ENCODE measurements at regions not wholly inside any gene's neighbourhood (a gene's known extent, or its start where the extent isn't known, plus 50 kb on each side); places are given as distances from the start of the nearest gene placed in this dataset.
"Not testable (repeated sequence)": the region's sequence is repeated elsewhere in the genome, so short reads cannot be mapped to it uniquely, and the experiment has no call there.

DNA sequence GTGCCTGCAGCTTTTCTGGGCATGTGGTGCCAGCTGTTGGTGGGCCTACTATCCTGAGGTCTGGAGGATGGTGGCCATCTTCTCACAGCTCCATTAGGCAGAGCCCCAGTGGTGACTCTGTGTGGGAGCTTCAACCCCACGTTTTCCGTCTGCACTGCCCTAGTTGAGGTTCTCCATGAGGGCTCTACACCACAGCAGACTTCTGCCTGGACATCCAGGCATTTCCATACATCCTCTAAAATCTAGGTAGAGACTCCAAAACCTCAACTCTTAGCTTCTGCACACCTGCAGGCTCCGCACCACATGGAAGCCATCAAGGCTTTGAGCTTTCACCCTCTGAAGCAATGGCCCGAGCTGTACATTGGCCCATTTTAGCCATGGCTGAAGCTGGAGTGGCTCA lies 153.3 kb upstream of the PGRMC2 start:
- ATAC-seq: no peak

DNA sequence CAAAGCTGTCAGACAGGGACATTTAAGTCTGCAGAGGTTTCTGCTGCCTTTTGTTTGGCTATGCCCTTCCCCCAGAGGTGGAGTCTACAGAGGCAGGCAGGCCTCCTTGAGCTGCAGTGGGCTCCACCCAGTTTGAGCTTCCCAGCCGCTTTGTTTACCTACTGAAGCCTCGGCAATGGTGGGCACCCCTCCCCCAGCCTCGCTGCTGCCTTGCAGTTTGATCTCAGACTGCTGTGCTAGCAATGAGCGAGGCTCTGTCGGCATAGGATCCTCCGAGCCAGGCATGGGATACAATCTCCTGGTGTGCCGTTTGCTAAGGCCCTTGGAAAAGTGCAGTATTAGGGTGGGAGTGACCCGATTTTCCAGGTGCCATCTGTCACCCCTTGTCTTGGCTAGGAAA lies 149.4 kb upstream of the PGRMC2 start:
- ATAC-seq: not testable (repeated sequence)

DNA sequence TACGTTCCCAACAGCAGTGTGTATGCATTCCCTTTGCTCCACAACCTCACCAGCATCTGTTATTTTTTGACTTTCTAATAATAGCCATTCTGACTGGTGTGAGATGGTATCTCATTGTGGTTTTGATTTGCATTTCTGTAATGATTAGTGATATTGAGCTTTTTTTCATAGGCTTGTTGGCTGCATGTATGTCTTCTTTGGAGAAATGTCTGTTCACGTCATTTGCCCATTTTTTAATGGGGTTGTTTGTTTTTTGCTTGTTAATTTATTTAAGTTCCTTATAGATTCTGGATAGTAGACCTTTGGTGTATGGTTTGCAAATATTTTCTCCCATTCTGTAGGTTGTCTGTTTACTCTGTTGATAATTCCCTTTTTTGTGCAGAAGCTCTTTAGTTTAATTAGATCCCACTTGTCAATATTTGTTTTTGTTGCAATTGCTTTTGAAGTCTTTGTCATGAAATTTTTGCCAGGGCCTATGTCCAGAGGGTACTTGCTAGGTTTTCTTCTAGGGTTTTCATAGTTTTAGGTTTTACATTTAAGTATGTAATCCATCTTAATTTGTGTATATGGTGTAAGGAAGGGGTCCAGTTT lies 141.5 kb upstream of the PGRMC2 start:
- ATAC-seq: not testable (repeated sequence)

DNA sequence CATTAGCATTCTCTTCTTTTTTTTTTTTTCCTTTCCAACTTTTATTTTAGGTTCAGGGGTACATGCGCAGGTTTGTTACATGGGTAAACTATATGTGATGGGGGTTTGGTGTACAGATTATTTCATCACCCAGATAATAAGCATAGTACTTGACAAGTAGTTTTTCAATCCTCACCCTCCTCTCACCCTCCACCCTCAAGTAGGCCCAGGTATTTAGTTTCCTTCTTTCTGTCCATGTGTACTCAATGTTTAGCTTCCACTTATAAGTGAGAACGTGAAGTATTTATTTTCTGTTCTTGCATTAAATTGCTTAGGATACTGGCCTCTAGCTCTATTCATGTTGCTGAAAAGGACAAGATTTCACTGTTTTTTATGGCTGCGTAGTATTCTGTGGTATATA lies 140.8 kb upstream of the PGRMC2 start:
- ATAC-seq: no peak

DNA sequence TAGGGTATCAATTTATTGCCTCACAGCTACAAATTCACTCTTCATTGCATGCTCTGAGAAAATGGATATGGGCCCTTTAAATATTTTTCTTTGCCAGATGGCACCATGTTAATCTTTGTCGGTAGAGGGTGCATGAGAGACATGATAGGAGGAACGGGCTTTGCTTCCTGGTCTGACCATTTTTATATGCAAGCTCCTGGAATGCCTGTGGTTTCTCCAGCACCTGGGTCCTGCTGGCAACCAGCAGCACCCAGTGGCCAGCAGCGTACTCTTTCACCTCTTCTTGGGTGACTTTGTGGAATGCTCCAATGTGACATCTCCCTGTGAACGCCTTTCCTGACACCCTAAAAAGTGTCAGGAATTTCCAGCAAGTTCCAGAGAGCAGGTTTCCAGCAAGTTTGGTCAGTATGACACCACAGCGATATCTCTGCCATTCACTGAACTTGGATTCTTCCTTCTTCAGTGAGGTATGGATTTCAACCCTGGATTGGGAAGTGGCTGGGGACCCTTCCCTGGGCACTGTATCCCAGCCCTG lies 140.3 kb upstream of the PGRMC2 start:
- ATAC-seq: peak; percentile 90

DNA sequence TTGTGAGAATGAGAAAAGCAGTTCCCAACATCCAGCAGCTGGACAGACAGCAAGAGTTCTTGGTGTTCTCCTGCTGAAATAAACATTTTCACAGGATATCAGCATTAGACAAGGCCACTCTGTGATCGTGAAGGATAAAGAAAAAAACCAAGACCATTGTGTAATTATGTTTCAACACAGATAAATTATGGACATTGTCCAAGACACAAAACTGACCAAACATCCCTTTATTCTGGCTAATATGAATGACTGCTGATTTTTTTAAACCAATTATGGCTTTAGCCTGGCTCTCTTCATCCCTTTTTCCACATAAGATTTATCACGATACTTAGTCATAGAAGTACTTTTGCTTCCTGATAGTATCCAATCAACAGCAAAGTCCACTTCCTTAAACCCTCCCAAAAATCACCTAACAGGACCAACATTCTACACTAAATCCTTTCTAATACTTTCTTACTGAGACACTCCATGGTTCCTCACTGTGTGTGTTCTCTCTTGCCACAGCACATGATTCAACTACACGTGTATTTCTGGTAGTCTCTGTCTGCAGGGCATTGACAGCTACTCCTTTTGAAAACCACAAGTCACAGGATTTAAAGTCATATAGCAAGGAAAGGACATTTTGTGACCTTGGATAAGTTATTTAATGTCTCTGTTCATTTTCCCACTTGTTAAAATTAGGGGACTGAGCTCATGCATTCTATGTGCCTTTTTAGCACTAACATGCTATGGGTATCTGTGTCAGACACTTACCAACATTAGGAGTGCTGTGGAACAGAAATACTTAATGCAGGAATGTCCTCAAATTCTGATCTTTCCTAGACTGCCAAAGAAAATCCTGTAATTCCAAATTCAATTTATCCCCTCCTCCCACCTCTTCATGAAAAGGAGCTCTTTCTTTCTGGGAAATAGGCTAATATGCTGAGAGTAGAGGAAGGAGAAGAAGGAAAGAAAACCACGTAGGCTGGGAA lies 137.2 kb upstream of the PGRMC2 start:
- peak; percentile 94 for ATAC-seq

DNA sequence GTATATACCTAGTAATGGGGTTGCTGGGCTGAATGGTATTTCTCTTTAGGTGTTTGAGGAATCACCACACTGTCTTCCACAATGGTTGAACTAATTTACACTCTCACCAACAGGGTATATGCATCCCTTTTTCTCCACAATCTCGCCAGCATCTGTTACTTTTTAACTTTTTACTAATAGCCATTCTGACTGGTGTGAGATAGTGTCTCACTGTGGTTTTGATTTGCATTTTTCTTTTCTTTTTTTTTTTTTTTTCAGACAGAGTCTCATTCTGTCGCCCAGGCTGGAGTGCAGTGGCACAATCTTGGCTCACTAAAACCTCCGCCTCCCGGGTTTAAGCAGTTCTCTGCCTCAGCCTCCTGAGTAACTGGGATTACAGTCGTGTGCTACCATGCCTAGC lies 134.7 kb upstream of the PGRMC2 start:
- ATAC-seq: not testable (repeated sequence)

DNA sequence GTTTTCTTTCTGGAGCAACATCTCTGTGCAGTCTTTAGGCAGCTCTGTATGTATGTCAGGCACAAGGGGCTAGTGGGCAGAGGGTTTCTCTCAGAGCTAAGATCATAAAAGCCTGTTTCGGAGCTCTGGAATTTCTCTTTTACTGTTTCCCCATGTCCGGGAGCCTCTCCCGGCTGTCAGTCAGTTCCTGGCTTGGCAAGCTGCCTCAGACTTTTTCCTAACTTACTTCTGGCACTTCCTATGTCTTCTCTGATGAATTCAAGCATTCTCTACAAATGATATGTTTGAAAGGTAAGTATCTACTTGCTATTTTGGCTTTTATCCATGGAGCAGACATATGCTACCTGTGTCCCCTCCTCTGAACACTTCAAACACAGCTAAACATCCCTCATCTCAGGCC lies 129.3 kb upstream of the PGRMC2 start:
- no peak for ATAC-seq

DNA sequence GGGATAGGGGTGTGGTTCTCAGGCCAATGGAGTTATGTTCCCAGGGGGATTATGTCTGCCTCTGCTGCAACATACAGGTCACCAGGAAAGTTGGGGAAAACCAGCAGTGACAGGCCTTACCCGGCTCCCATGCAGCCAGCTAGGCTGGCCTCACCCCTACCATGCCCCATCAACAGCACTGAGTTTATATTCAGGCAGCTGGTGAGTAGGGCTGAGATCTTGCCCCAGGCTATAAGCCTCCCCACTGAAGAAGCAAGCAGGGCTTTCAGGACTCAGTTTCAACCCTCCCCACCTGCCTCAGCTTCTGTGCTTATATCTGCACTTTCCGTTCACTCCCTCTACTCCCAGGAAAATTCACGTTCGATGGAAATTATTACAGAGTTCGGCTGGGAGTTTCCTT lies 122.4 kb upstream of the PGRMC2 start:
- ATAC-seq: no peak

DNA sequence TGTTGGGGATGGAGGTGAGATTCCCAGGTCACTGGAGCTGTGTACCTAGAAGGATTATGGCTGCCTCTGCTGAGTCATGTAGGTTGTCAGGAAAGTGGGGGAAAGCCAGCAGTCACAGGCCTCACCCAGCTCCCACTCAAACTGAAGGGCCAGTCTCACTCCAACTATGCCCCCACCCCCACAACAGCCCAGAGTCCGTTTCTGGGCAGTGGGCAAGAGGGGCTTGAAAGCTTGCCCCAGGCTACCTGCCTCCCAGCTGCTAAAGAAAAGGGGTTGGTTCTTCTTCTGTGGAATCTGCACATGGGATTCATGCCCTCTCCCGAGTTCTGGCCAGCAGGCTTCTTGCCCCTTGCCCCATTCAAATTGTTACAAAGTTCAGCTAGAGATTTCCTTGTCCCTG lies 116.0 kb upstream of the PGRMC2 start:
- ATAC-seq: no peak

DNA sequence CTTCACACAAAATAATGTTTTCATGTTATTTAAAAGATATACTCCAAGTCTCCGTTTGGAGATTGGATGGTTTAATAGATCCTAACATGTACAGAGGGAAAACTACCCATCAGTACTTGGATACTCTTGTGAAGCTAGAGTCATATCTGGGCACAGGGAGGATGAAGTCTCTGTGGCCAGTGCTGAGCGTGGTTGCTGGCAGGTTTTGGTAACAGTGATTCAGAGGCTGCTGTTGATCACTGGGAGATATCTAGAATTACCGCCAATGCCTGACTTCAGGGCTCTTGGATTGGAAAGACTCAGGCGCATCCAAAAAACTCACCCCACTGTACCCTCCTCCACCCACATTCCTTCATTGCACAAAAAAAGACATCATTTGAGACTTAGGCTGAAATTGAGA lies 107.2 kb upstream of the PGRMC2 start:
- ATAC-seq: no peak

DNA sequence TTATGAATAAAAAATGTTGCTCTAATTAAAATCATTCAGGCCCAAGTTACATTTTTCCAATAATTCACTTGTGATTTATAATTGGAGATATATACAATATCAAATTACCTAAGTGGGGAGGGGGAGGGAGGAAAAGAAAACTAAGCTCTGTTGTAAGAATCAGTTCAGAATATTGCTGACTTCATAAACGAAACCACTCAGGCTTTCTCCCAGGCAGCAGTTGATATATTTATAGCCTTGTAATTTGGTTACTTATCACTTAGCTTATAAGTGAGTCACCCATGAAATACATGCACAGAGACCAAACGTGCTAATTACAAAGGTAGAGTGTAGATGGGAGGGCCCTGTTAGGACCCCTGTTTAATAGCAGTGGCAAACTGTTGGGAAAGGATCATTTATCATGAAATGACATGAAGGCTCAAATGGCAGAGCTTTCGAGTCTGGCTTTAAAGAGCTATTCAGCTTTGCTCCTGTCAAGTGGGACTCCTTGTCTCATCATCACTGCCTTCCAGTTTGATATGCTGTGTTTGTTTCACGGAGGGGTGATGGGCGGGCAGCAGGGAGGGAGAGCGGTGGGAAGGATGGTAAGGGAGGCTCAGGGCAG lies 105.6 kb upstream of the PGRMC2 start:
- ATAC-seq: no peak

DNA sequence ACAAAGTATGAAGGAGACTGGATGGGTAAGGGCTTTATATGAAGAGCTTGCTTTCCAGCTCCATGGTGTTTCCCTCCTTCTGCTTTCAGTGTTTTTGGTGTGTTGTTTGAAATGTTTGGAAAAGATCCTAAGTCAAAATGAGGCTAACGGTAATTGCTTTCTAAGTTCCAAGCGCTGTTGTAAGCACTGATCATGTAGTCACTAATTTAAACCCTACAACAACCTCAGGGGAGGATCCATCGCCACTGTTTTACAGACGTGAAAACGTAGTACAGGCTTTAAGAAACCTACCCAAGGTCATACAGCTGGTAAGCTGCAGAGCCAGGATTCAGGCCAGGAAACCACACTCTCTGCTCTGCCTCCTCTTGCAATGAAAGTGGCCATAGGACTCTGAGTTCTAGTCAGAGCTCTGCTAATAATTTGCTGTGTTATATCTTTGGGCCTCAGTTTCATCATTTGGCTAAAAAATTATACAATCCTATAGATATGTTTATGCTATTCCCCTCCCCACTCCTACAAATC lies 102.9 kb upstream of the PGRMC2 start:
- ATAC-seq: no peak

DNA sequence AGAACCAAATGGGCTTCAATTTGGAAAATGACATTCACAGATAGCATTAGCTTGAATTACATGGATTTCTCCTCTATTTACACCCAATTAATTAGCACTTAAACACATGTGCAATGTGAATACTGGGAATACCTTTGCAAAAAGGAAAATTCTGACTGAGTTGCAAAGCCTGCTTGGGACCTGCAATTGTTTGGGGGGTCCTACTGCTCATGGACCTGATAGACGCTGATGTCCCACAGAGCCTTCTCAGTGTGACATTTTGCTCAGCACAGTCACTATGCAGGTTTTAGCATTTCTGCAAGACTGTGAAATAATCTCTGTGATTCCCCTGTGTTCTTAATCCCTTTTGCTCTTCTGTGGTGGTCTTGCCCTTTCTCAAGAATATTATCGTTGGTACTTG lies 101.2 kb upstream of the PGRMC2 start:
- ATAC-seq: no peak

DNA sequence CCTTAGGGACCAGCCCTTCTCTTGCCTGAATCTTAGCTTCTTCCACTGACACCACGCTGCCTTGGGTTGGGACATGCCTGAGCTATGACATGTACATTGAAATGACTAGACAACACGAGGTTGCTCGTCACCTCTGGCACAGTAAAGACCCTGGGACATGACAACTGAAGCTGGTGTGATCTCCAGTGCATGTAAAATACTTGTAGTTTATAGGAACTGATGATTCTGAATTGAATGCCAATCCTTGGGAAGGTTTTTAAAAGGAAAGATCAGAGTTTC lies 100.7 kb upstream of the PGRMC2 start:
- peak; percentile 40 for ATAC-seq

DNA sequence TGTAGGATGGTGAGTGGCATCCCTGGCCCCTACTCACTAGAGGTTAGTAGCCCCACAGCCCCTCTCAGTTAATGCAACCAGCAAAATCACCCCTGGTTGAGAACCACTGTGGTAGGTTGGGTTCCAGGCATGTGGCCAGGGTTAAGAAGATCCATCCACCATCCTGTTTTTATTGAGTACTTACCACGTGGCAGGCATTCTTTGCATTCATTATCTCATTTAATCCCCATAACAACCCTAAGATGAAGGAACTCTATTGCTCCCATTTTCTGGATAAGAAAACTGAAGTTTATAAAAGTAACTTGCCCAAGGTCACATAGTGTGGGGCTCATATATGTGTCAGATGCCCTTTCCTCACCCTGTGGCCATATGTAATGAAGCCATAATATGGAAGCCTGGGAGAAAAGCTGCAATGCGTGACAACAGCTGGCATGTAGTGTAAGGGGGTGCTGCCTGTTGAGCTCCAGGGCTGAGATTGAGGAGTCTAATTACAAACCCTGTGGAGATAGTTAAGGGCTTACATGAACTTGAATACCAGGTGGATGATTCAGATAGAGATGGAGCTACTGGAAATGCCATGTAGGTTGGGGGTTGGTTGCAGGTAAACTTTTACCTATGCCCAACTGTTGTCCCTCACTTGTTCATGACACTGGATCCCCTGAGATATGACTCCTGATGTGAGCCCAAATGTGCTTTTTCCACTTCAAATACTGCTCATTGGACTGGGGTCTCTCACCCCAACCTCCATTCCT lies 100.2 kb upstream of the PGRMC2 start:
- ATAC-seq: no peak

DNA sequence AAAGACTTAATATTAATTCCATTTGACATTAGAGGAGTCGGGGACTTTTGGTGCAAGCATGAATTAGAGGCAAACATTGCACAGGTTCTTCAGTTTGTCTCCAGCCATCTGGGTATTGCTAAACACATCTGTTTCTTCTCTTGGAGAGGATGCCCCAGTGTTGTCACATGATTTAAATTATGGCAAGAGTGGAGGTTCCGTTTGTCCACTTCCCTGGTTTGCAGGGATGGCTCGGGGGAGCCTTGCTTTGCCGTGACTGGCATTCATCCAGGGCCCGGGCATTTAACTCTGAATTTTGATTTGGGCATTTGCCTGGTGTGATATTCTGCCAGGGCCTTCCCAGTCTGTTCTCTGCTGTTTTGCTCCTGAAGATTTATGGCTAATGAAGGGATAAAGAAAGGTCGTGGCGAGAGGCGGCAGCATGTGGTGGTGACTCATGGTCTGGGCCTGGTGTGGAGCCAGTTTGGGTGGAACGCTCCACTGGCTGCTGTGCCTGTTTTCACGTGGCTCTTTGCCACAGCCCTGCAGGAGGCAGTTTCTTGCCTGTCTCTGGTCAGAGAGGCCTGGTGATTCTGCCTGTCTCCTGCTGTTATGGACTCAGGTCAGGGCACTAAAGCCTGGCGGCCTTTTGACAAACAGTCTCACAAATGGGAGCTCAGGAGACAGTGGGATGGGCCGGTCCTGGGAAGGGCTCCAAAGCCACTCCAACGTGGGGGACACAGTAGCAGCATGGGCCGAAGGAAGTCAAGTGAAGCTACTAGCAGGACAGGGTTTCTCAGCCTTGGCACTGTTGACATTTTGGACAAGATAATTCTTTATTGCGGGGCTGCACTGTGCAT lies 99.4 kb upstream of the PGRMC2 start:
- peak; percentile 94 for ATAC-seq

DNA sequence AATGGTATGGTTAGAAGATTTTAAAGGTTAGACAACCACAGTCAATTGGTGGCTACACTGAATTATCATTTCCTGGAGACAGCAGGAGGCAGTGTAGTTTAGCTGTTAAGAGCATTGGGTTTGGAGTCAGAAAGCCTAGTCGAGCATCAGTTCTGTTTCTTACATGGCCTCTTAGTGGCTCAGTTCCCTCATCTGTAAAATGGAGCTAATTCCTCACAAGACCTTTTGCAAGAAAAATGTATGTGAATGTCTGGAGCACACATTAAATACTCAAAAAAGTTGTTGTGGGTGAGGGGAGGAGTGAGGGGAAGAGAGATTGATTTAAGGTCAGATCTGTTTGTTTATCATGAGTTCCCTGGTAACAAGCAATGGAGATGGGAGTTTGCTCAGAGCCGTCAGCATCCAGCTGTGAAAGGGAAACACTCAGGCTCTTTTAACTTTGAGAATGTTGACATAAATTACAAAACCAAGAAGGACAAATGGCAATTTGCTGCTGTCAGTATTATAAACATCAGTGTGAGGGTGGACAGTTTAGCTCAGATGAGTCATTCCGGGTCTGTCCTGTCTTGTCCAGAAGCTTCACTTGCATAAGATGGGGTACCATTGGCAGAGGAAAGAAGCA lies 98.2 kb upstream of the PGRMC2 start:
- ATAC-seq: peak; percentile 64

DNA sequence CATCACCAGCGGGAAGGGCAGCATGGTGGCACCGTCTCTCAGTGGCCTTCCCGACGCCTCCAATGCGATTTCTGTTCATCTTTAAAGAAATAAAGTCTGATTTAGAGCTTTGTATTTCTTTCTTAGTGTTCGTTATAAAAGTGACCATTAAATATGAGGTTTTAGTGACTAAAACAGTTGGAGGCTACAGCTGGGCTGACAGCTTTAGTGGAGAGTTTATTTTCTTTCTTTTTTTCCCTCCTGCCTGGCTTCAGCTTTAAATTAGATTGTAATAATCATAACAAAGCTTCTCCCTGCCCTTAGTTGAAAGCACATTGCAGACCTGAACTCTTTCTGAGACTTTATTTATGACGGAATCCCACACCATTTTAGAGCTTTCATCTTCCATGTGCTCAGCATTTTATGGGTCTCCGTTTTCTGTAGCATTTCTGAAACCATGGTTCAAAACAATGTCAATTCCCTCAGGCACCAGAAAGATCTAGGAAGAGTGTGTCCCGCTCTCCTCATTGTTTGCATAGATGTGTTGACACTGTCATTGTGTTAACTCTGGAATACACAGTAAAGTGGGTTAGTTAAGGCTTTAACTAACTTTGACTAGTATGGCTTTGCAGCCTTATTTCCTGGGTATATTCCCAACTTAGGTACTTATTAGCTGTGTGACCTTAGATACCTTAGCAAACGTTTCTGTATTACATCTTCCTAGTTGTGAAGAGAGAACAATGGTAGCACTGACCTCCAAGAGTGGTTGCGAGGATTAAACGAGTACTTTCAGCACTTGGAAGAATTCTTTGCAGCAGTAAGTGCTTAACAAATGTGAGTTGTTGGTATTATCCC lies 97.4 kb upstream of the PGRMC2 start:
- ATAC-seq: no peak

DNA sequence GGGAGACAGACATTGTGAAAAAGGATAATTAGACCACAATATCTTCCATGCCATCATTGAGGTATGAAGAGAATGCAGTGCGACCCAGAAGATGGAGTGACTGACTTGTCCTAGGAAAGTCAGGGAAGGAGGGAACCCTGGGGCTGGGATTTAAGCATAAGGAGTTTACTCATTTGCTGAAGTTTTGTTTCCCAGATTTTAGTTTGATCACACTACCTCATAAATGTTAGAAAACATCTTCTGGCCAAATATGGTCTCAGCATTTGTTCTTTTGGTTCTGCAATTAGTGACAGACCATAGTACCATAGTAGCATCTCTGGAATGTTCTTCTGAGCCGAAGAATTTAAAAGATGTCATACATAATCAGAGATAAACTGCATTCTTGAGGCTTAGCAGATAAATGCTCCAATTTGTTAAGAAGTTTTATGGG lies 96.5 kb upstream of the PGRMC2 start:
- no peak for ATAC-seq

Measured in esophagus mucosa (tissue), 1 donor.